Heart left ventricle (tissue), 13 donors: ENCODE measurements at regions not wholly inside any gene's neighbourhood (a gene's known extent, or its start where the extent isn't known, plus 50 kb on each side); places are given as distances from the start of the nearest gene placed in this dataset.

Experiments
- CTCF ChIP-seq, 12 donors: fragments of 200-600 bp; sonication (generic) in 4 of 12; IDR thresholded peaks; one replicate each; pipeline versions ENCODE4 v1.5.0 to v1.8.0; 2018 to 2022; ENCODE audit warnings: antibody characterized with exemption in 12 of 12, mild to moderate bottlenecking in 5 of 12
- POLR2A ChIP-seq, 2 donors: fragments of 450-650 bp; IDR thresholded peaks; one replicate each; pipeline ENCODE4 v1.6.1; 2017; ENCODE audit warnings: antibody characterized with exemption in 2 of 2, mild to moderate bottlenecking in 2 of 2, moderate library complexity in 2 of 2
- donor health status: ischemic (EF 13 %, LVEDD 7.1; RV severe dilation, severe dysfunction).
- donor health status: DM: no; HTN: yes; CAD: no.
- donor health status: DM: no; HTN: no; CAD: no.
- donor health status: ischemic (EF 25% LVEDD 6.9; RV normal size, moderate dysfunction).
- donor health status: ischemic (EF 25% LVEDD 5.7; RV mildly dilated, moderate dysfunction).
- donor health status: ischemic (EF 35%, LVEDD 5.7; RV mildly dilated, moderate dysfunction).
- donor health status: nonischemic (EF 11% LVEDD 7.7; RV severe dilation, severe dysfunction).
- donor health status: DM: yes; HTN: yes; CAD: no.
- donor health status: PGD.
- donor health status: ischemic (EF 29% LVEDD 5.4; RV normal size, mild dysfunction).
- donor health status: nonischemic (EF 23%, LVEDD 6.1; RV moderate dilation, normal function).

DNA sequence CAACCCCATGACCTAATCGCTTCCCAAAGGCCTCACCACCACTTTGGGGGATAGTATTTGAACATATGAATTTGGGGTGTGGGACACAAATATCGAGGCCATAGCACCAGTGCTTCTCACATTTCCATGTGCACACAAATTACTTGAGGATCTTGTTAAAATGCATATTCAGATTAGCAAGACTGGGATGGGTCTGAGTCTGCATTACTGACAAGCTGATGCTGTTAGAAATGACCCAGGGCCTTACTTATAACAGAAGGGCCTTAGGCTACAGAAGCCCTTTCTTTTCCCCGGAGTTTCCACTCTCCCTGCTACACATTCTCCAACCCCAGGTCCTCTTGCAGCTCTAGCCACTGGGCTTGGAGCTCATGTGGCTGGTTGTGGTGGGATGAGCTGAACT is 141.5 kb upstream of the LRFN2 start:
- TF ChIP-seq CTCF (IDR thresholded peaks at IDR 0.05) (no peak), POLR2A (IDR thresholded peaks at IDR 0.05) (no peak)
